ENCODE measurements at regions not wholly inside any gene's neighbourhood (a gene's known extent, or its start where the extent isn't known, plus 50 kb on each side); places are given as distances from the start of the nearest gene placed in this dataset.

GRCh38 chr5:2871282-2871681 is 119.8 kb upstream of the IRX2 start:
- TF ChIP-seq CTCF (IDR thresholded peaks at IDR 0.05 in 4 of 5, conservative IDR thresholded peaks at IDR 0.05 in 1 of 5) (no peak), POLR2A (IDR thresholded peaks at IDR 0.05) (no peak)
